ENCODE measurements at regions not wholly inside any gene's neighbourhood (a gene's known extent, or its start where the extent isn't known, plus 50 kb on each side); places are given as distances from the start of the nearest gene placed in this dataset.

- peaks cover 0 to 3% (median 3%) of the 10 kb centered on the region in 3 donors for H3K9me3 ChIP-seq (ENCODE audit: control insufficient read depth in 2 of 3, insufficient read depth in 1 of 3, low read length in 3 of 3)
- H3K36me3 ChIP-seq (ENCODE audit: control insufficient read depth in 2 of 3, insufficient read depth in 3 of 3, low read length in 3 of 3), result no peaks in the 10 kb centered on the region
- H3K27ac ChIP-seq (ENCODE audit: low read depth in 2 of 2, low read length in 2 of 2), result no peak overlapping the region
- DNase-seq (no peak), FAIRE-seq (no peak)
- no peak overlapping the region for H3K4me3 ChIP-seq (ENCODE audit: low read length in 3 of 3)
- no peak overlapping the region for H3K9ac ChIP-seq (ENCODE audit: low read length in 3 of 3)
- intact Hi-C loops (cut with DNase I), result no loop called here
- H3K27me3 ChIP-seq (ENCODE audit: control insufficient read depth, insufficient read depth, low read length), result no peaks in the 10 kb centered on the region
- H3K4me1 ChIP-seq (ENCODE audit: control insufficient read depth in 2 of 3, insufficient read depth in 2 of 3, low read depth in 1 of 3, low read length in 3 of 3), result no peaks in the 10 kb centered on the region
- TF ChIP-seq CTCF (IDR thresholded peaks at IDR 0.05; ENCODE audit: borderline replicate concordance, extremely low read depth, insufficient read depth), result no peak
Observed at GRCh38 chr5:89628876-89629635, 746.1 kb upstream of the MEF2C start.

GRCh38 chr5:89615839-89616518, 733.0 kb upstream of the MEF2C start:
- FAIRE-seq, result no peak
- no peaks in the 10 kb centered on the region for H3K9me3 ChIP-seq (ENCODE audit: control insufficient read depth in 2 of 3, insufficient read depth in 1 of 3, low read length in 3 of 3)
- H3K27ac ChIP-seq (ENCODE audit: low read depth in 2 of 2, low read length in 2 of 2), result no peak overlapping the region
- DNase-seq, result no peak
- no peak overlapping the region for H3K4me3 ChIP-seq (ENCODE audit: low read length in 3 of 3)
- intact Hi-C loops (cut with DNase I), result no loop called here
- no peak for TF ChIP-seq CTCF (IDR thresholded peaks at IDR 0.05; ENCODE audit: borderline replicate concordance, extremely low read depth, insufficient read depth)
- H3K4me1 ChIP-seq (ENCODE audit: control insufficient read depth in 2 of 3, insufficient read depth in 2 of 3, low read depth in 1 of 3, low read length in 3 of 3), result no peaks in the 10 kb centered on the region
- H3K9ac ChIP-seq (ENCODE audit: low read length in 3 of 3), result no peak overlapping the region
- no peaks in the 10 kb centered on the region for H3K36me3 ChIP-seq (ENCODE audit: control insufficient read depth in 2 of 3, insufficient read depth in 3 of 3, low read length in 3 of 3)
- H3K27me3 ChIP-seq (ENCODE audit: control insufficient read depth, insufficient read depth, low read length), result no peaks in the 10 kb centered on the region

GRCh38 chr5:89613222-89613956, 730.4 kb upstream of the MEF2C start:
- Histone ChIP-seq H3K9ac (ENCODE audit: low read length in 3 of 3) (no peak overlapping the region), H3K4me3 (ENCODE audit: low read length in 3 of 3) (no peak overlapping the region), H3K27ac (ENCODE audit: low read depth in 2 of 2, low read length in 2 of 2) (no peak overlapping the region), H3K9me3 (ENCODE audit: control insufficient read depth in 2 of 3, insufficient read depth in 1 of 3, low read length in 3 of 3) (no peaks in the 10 kb centered on the region), H3K27me3 (ENCODE audit: control insufficient read depth, insufficient read depth, low read length) (no peaks in the 10 kb centered on the region), H3K4me1 (ENCODE audit: control insufficient read depth in 2 of 3, insufficient read depth in 2 of 3, low read depth in 1 of 3, low read length in 3 of 3) (no peaks in the 10 kb centered on the region), H3K36me3 (ENCODE audit: control insufficient read depth in 2 of 3, insufficient read depth in 3 of 3, low read length in 3 of 3) (no peaks in the 10 kb centered on the region)
- FAIRE-seq (no peak), DNase-seq (no peak)
- intact Hi-C loops (cut with DNase I), result no loop called here
- no peak for TF ChIP-seq CTCF (IDR thresholded peaks at IDR 0.05; ENCODE audit: borderline replicate concordance, extremely low read depth, insufficient read depth)
